GM12878 (cell line): ENCODE measurements at regions not wholly inside any gene's neighbourhood (a gene's known extent, or its start where the extent isn't known, plus 50 kb on each side); places are given as distances from the start of the nearest gene placed in this dataset.

Experiments
- BCL3 ChIP-seq: IDR thresholded peaks from 2 replicates; pipeline ENCODE4 v1.6.1; 2011; ENCODE audit warnings: borderline replicate concordance, low read depth, mild to moderate bottlenecking, moderate library complexity, low read length; ENCODE audit not compliant: insufficient read depth, poor library complexity, severe bottlenecking
- CBFB ChIP-seq: IDR thresholded peaks from 2 replicates; pipeline ENCODE4 v1.6.1; 2016; ENCODE audit warnings: antibody characterized with exemption, low read depth
- CTCF ChIP-seq, 3 experiments: IDR thresholded peaks in 2 of 3; conservative IDR thresholded peaks in 1 of 3; 2 replicates each; pipeline ENCODE4 v1.5.1; 2011; ENCODE audit warnings: low read depth in 3 of 3, low read length in 3 of 3, mild to moderate bottlenecking in 3 of 3, control low read depth in 2 of 3, moderate library complexity in 2 of 3, inconsistent platforms in 1 of 3, mixed read lengths in 1 of 3; ENCODE audit not compliant: control insufficient read depth in 2 of 3, insufficient read depth in 1 of 3; ENCODE audit errors: extremely low read depth in 1 of 3
- EP300 ChIP-seq, 2 experiments: fragments of 150-350 bp in 1 of 2; IDR thresholded peaks; 2 replicates each; pipeline ENCODE4 v1.6.1; 2011 to 2012; ENCODE audit warnings: low read depth in 2 of 2, low read length in 2 of 2, borderline replicate concordance in 1 of 2, improper control_type of control experiment in 1 of 2, inconsistent platforms in 1 of 2; ENCODE audit not compliant: control insufficient read depth in 1 of 2
- POLR2A ChIP-seq: IDR thresholded peaks from 2 replicates; pipeline ENCODE4 v1.6.1; 2011; ENCODE audit warnings: low read depth, mild to moderate bottlenecking, low read length

GRCh38 chr16:27650073-27650701, 100.2 kb downstream of the KATNIP start:
- TF ChIP-seq CBFB (no peak), EP300 (IDR thresholded peaks at IDR 0.05; ENCODE audit: borderline replicate concordance in 1 of 2, control insufficient read depth in 1 of 2, low read depth in 2 of 2, low read length in 2 of 2) (no peak), BCL3 (no peak), CTCF (IDR thresholded peaks at IDR 0.05 in 2 of 3, conservative IDR thresholded peaks at IDR 0.05 in 1 of 3; ENCODE audit: control insufficient read depth in 2 of 3, extremely low read depth in 1 of 3, insufficient read depth in 1 of 3, low read depth in 3 of 3, low read length in 3 of 3) (no peak), POLR2A (no peak)
